ENCODE measurements at regions not wholly inside any gene's neighbourhood (a gene's known extent, or its start where the extent isn't known, plus 50 kb on each side); places are given as distances from the start of the nearest gene placed in this dataset.
A peak's percentile ranks its signal among the peaks of the same experiment; 100 is the strongest.

GRCh38 chr12:70180130-70180529, 63.1 kb upstream of the CNOT2 start:
- H3K4me1 Mint-ChIP-seq (ENCODE audit: low read depth, unreplicated experiment): peaks cover 10% of the 10 kb centered on the region
- no peak overlapping the region for H3K27ac Mint-ChIP-seq (ENCODE audit: unreplicated experiment)
- no peak for TF ChIP-seq CTCF (IDR thresholded peaks at IDR 0.05; ENCODE audit: partially characterized antibody, unreplicated experiment)
- DNase-seq: no peak
- H3K27me3 Mint-ChIP-seq (ENCODE audit: unreplicated experiment): peaks cover 4% of the 10 kb centered on the region
- H3K4me3 Mint-ChIP-seq (ENCODE audit: unreplicated experiment): no peak overlapping the region
- H3K36me3 Mint-ChIP-seq (ENCODE audit: unreplicated experiment): peaks cover 8% of the 10 kb centered on the region
- H3K9me3 Mint-ChIP-seq (ENCODE audit: unreplicated experiment): peaks cover 2% of the 10 kb centered on the region

DNA sequence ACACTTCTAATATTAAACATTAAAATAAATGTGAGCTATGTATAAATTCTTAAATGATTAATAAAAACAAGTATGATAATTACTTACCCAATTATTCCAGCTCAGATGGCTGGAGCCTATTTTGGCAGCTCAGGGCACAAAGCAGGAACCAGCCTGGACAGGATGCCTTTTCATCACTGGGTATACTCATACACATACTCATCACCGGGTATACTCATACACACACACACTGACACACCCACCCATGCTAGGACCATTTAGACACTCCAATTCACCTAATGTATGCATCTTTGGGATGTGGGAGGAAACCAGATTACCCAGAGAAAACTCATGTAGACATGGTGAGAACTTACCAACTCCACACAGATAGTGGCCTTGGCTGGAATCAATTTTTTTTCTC, 57.9 kb upstream of the CNOT2 start:
- H3K4me3 Mint-ChIP-seq (ENCODE audit: unreplicated experiment): no peak overlapping the region
- H3K4me1 Mint-ChIP-seq (ENCODE audit: low read depth, unreplicated experiment): peaks cover 5% of the 10 kb centered on the region
- TF ChIP-seq CTCF (IDR thresholded peaks at IDR 0.05; ENCODE audit: partially characterized antibody, unreplicated experiment): no peak
- no peaks in the 10 kb centered on the region for H3K36me3 Mint-ChIP-seq (ENCODE audit: unreplicated experiment)
- H3K9me3 Mint-ChIP-seq (ENCODE audit: unreplicated experiment): no peaks in the 10 kb centered on the region
- DNase-seq: no peak
- no peaks in the 10 kb centered on the region for H3K27me3 Mint-ChIP-seq (ENCODE audit: unreplicated experiment)
- H3K27ac Mint-ChIP-seq (ENCODE audit: unreplicated experiment): no peak overlapping the region

DNA sequence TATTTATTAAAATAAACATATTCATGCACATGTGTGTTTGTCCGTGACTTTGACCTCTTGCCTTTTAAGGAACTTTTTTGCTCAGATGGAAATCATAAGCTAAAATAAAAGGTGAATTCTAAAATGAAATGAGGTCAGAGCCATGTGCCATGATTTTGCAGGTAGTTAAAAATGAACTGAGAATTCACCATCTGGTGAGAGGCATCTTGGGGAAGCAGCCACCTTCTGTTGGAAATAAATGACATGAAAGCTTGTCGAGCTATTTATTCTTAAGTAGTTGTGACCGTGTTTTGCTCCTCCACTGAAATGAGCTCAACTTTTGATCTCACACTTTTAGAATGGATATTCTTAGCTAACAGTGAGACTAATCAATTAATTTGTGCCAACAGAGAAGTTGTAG, 56.8 kb upstream of the CNOT2 start:
- H3K36me3 Mint-ChIP-seq (ENCODE audit: unreplicated experiment): no peaks in the 10 kb centered on the region
- H3K27ac Mint-ChIP-seq (ENCODE audit: unreplicated experiment): peak overlapping the region; percentile 48
- TF ChIP-seq CTCF (IDR thresholded peaks at IDR 0.05; ENCODE audit: partially characterized antibody, unreplicated experiment): no peak
- no peaks in the 10 kb centered on the region for H3K27me3 Mint-ChIP-seq (ENCODE audit: unreplicated experiment)
- H3K9me3 Mint-ChIP-seq (ENCODE audit: unreplicated experiment): no peaks in the 10 kb centered on the region
- no peak overlapping the region for H3K4me3 Mint-ChIP-seq (ENCODE audit: unreplicated experiment)
- peaks cover 5% of the 10 kb centered on the region for H3K4me1 Mint-ChIP-seq (ENCODE audit: low read depth, unreplicated experiment)
- DNase-seq: no peak

DNA sequence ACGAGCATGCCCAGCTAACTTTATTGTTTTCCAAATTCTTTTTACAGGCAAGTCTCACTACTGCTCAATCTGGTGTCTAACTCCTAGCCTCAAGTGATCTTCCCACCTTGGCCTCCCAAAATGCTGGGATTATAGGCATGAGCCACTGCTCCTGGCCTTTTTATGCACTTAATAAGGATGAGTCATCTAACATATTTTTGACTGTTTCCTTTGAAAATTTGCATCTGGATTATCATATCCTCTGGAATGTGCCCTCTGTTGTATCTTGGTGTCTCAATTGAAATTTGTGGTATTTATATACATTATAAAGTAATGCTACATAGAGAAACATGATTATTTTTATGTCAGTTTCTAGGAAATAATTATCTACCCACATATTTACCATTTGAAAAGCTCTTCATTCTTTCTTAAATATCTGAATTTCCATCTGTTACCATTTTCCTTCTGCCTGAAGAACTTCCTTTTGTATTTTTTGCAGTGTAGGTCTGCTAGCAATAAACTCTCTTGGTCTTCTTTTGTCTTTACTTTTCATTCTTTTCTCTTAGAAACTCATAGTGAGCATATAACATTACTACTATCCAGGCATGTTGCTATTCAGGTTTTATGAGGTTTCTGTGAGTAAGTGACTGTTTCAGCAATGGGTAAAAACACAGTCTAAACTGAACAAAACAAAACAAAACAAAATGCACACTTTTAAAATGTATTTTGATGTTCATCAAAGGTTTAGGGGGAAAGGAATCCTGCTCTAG, 52.8 kb upstream of the CNOT2 start:
- no peak for TF ChIP-seq CTCF (IDR thresholded peaks at IDR 0.05; ENCODE audit: partially characterized antibody, unreplicated experiment)
- DNase-seq: no peak
- H3K9me3 Mint-ChIP-seq (ENCODE audit: unreplicated experiment): no peaks in the 10 kb centered on the region
- no peak overlapping the region for H3K4me3 Mint-ChIP-seq (ENCODE audit: unreplicated experiment)
- H3K4me1 Mint-ChIP-seq (ENCODE audit: low read depth, unreplicated experiment): peaks cover 17% of the 10 kb centered on the region
- H3K36me3 Mint-ChIP-seq (ENCODE audit: unreplicated experiment): no peaks in the 10 kb centered on the region
- H3K27me3 Mint-ChIP-seq (ENCODE audit: unreplicated experiment): no peaks in the 10 kb centered on the region
- H3K27ac Mint-ChIP-seq (ENCODE audit: unreplicated experiment): no peak overlapping the region

All from glutamatergic neuron (in vitro differentiated cells).